ENCODE measurements at regions not wholly inside any gene's neighbourhood (a gene's known extent, or its start where the extent isn't known, plus 50 kb on each side); places are given as distances from the start of the nearest gene placed in this dataset.
A peak's percentile ranks its signal among the peaks of the same experiment; 100 is the strongest.

GRCh38 chr13:76725211-76725610, 161.0 kb downstream of the KCTD12 start:
- no peaks in the 10 kb centered on the region for H3K27me3 Mint-ChIP-seq
- no peak overlapping the region for H3K27ac ChIP-seq (ENCODE audit: low read depth in 1 of 2, low read length in 2 of 2)
- DNase-seq (no peak), ATAC-seq (ENCODE audit: poor library complexity) (no peak)
- TF ChIP-seq CTCF (IDR thresholded peaks at IDR 0.05): no peak
- no peaks in the 10 kb centered on the region for H3K4me1 Mint-ChIP-seq (ENCODE audit: low read depth)
- peaks cover 7% of the 10 kb centered on the region for H3K4me1 ChIP-seq (ENCODE audit: insufficient read depth, low read length)
- H3K27ac Mint-ChIP-seq: peak overlapping the region; percentile 18
- H3K36me3 ChIP-seq (ENCODE audit: insufficient read depth, low read length): no peaks in the 10 kb centered on the region
- intact Hi-C loops (cut with DNase I, micrococcal nuclease): loop anchor here in 1 of 2 experiments (5.0 kb wide), 1 partner anchor 162 kb away; the partner anchor contains the start of gene KCTD12
- no peak overlapping the region for H3K4me3 ChIP-seq (ENCODE audit: low read length)
- H3K9me3 ChIP-seq (ENCODE audit: control insufficient read depth in 1 of 2, insufficient read depth in 1 of 2, low read length in 2 of 2): peaks cover 0 to 5% of the 10 kb centered on the region in 2 experiments
- peaks cover 2% of the 10 kb centered on the region for H3K9me3 Mint-ChIP-seq
- ChIA-PET POLR2A (no interaction called here), CTCF (interaction anchor here (1.0 kb wide), 1 partner anchor 28 kb away, joined by 3 read pairs; no protein-coding TSS in a partner anchor)
- no peaks in the 10 kb centered on the region for H3K27me3 ChIP-seq (ENCODE audit: control insufficient read depth in 1 of 2, insufficient read depth in 2 of 2, low read length in 2 of 2)
- H3K4me3 Mint-ChIP-seq: no peak overlapping the region
- no peaks in the 10 kb centered on the region for H3K36me3 Mint-ChIP-seq (ENCODE audit: low read depth)

GRCh38 chr13:76724421-76724820, 161.8 kb downstream of the KCTD12 start:
- H3K4me3 ChIP-seq (ENCODE audit: low read length): no peak overlapping the region
- peaks cover 2% of the 10 kb centered on the region for H3K9me3 Mint-ChIP-seq
- DNase-seq (no peak), ATAC-seq (ENCODE audit: poor library complexity) (no peak)
- H3K9me3 ChIP-seq (ENCODE audit: control insufficient read depth in 1 of 2, insufficient read depth in 1 of 2, low read length in 2 of 2): peaks cover 0 to 5% of the 10 kb centered on the region in 2 experiments
- no peak overlapping the region for H3K4me3 Mint-ChIP-seq
- no peaks in the 10 kb centered on the region for H3K4me1 Mint-ChIP-seq (ENCODE audit: low read depth)
- no peaks in the 10 kb centered on the region for H3K36me3 Mint-ChIP-seq (ENCODE audit: low read depth)
- H3K27ac ChIP-seq (ENCODE audit: low read depth in 1 of 2, low read length in 2 of 2): no peak overlapping the region
- ChIA-PET CTCF (interaction anchor here (1.0 kb wide), 1 partner anchor 28 kb away, joined by 3 read pairs; no protein-coding TSS in a partner anchor), POLR2A (interaction anchor here (1.4 kb wide), 1 partner anchor 162 kb away, joined by 8 read pairs; the partner anchor contains the start of gene KCTD12)
- intact Hi-C loops (cut with DNase I, micrococcal nuclease): no loop called here
- TF ChIP-seq CTCF (IDR thresholded peaks at IDR 0.05): no peak
- no peak overlapping the region for H3K27ac Mint-ChIP-seq
- H3K27me3 Mint-ChIP-seq: no peaks in the 10 kb centered on the region
- no peaks in the 10 kb centered on the region for H3K27me3 ChIP-seq (ENCODE audit: control insufficient read depth in 1 of 2, insufficient read depth in 2 of 2, low read length in 2 of 2)
- H3K36me3 ChIP-seq (ENCODE audit: insufficient read depth, low read length): no peaks in the 10 kb centered on the region
- peaks cover 7% of the 10 kb centered on the region for H3K4me1 ChIP-seq (ENCODE audit: insufficient read depth, low read length)

GRCh38 chr13:76723551-76724232, 162.5 kb downstream of the KCTD12 start:
- Mint-ChIP-seq H3K4me1 (ENCODE audit: low read depth) (no peaks in the 10 kb centered on the region), H3K27me3 (no peaks in the 10 kb centered on the region), H3K9me3 (peaks cover 2% of the 10 kb centered on the region), H3K36me3 (ENCODE audit: low read depth) (no peaks in the 10 kb centered on the region), H3K4me3 (no peak overlapping the region), H3K27ac (no peak overlapping the region)
- Histone ChIP-seq H3K27ac (ENCODE audit: low read depth in 1 of 2, low read length in 2 of 2) (no peak overlapping the region), H3K27me3 (ENCODE audit: control insufficient read depth in 1 of 2, insufficient read depth in 2 of 2, low read length in 2 of 2) (no peaks in the 10 kb centered on the region), H3K4me1 (ENCODE audit: insufficient read depth, low read length) (peaks cover 7% of the 10 kb centered on the region), H3K36me3 (ENCODE audit: insufficient read depth, low read length) (no peaks in the 10 kb centered on the region), H3K9me3 (ENCODE audit: control insufficient read depth in 1 of 2, insufficient read depth in 1 of 2, low read length in 2 of 2) (peaks cover 0 to 5% of the 10 kb centered on the region in 2 experiments), H3K4me3 (ENCODE audit: low read length) (no peak overlapping the region)
- ChIA-PET CTCF (no interaction called here), POLR2A (interaction anchor here (0.5 to 1.4 kb wide), 2 partner anchors 96 to 162 kb away, joined by 3 to 8 read pairs; partner anchors contain the start of gene KCTD12)
- ATAC-seq (ENCODE audit: poor library complexity) (peak; percentile 70), DNase-seq (peak in 5 of 14 experiments; percentile 1 to 39 (median 24))
- intact Hi-C loops (cut with DNase I, micrococcal nuclease): no loop called here
- TF ChIP-seq CTCF (IDR thresholded peaks at IDR 0.05): no peak
